K562 (cell line): ENCODE measurements at regions not wholly inside any gene's neighbourhood (a gene's known extent, or its start where the extent isn't known, plus 50 kb on each side); places are given as distances from the start of the nearest gene placed in this dataset.
A peak's percentile ranks its signal among the peaks of the same experiment; 100 is the strongest.

Source experiments
- COPS2 ChIP-seq: fragments of 450-650 bp; conservative IDR thresholded peaks from 2 replicates; pipeline ENCODE4 v1.6.1; 2016; ENCODE audit warnings: mild to moderate bottlenecking, moderate library complexity
- ETV1 ChIP-seq: fragments of 450-650 bp; conservative IDR thresholded peaks from 2 replicates; pipeline ENCODE4 v1.6.1; 2016; ENCODE audit warnings: missing genetic modification characterization, control low read depth, low read depth, missing compliant biosample characterization
- ETV6 ChIP-seq, 3 experiments: fragments of 150-350 bp in 1 of 3; sonication (generic) in 1 of 3; formaldehyde crosslinking in 1 of 3; IDR thresholded peaks; 2 replicates each; pipeline versions ENCODE4 v1.6.1 to v1.8.0; 2014 to 2022; ENCODE audit warnings: borderline replicate concordance in 2 of 3, low read depth in 2 of 3, antibody characterized with exemption in 1 of 3, low read length in 1 of 3, mild to moderate bottlenecking in 1 of 3, missing genetic modification reagents in 1 of 3
- GMEB1 ChIP-seq: fragments of 250-450 bp; sonication (Bioruptor Pico); IDR thresholded peaks from 2 replicates; pipeline ENCODE4 v1.4.0; 2020; ENCODE audit warnings: mild to moderate bottlenecking
- GTF2A2 ChIP-seq: IDR thresholded peaks from 2 replicates; pipeline ENCODE4 v1.6.1; 2016; ENCODE audit warnings: mild to moderate bottlenecking, missing genetic modification characterization, missing compliant biosample characterization
- KAT7 ChIP-seq: sonication (generic); formaldehyde crosslinking; IDR thresholded peaks from 2 replicates; pipeline ENCODE4 v1.8.0; 2022; ENCODE audit warnings: missing genetic modification reagents, mild to moderate bottlenecking, borderline replicate concordance
- MTA1 ChIP-seq: fragments of 450-650 bp; IDR thresholded peaks from 2 replicates; pipeline ENCODE4 v1.6.1; 2017; ENCODE audit warnings: borderline replicate concordance
- NCOR1 ChIP-seq: fragments of 450-650 bp; IDR thresholded peaks from 2 replicates; pipeline ENCODE4 v1.6.1; 2016; ENCODE audit warnings: mild to moderate bottlenecking, moderate library complexity
- NFXL1 ChIP-seq: fragments of 450-650 bp; formaldehyde crosslinking; IDR thresholded peaks from 2 replicates; pipeline ENCODE4 v1.4.0; 2021; ENCODE audit warnings: mild to moderate bottlenecking
- NR3C1 ChIP-seq: sonication (generic); formaldehyde crosslinking; IDR thresholded peaks from 2 replicates; pipeline ENCODE4 v1.8.1; 2022; ENCODE audit warnings: missing genetic modification reagents
- SETDB1 ChIP-seq: IDR thresholded peaks from one replicate; pipeline ENCODE4 v1.6.1; 2012; ENCODE audit warnings: low read length, control low read depth, inconsistent platforms
- TAF15 ChIP-seq: fragments of 200-400 bp; formaldehyde crosslinking; IDR thresholded peaks from 2 replicates; pipeline ENCODE4 v1.6.1; 2017; ENCODE audit warnings: mild to moderate bottlenecking, low read depth, low read length, moderate library complexity
- USF2 ChIP-seq: sonication (generic); formaldehyde crosslinking; IDR thresholded peaks from 2 replicates; pipeline ENCODE4 v1.5.0; 2020; ENCODE audit warnings: missing genetic modification reagents
- ZBTB11 ChIP-seq, 3 experiments: fragments of 200-800 bp in 1 of 3; fragments of 250-450 bp in 1 of 3; fragments of 450-650 bp in 1 of 3; sonication (Bioruptor Pico) in 1 of 3; sonication (Bioruptor generic) in 1 of 3; formaldehyde crosslinking in 1 of 3; IDR thresholded peaks; 2 replicates each; pipeline versions ENCODE4 v1.6.1 to v1.8.0; 2016 to 2022; ENCODE audit warnings: mild to moderate bottlenecking in 2 of 3, missing genetic modification characterization in 2 of 3, missing compliant biosample characterization in 1 of 3, moderate library complexity in 1 of 3
- ZBTB43 ChIP-seq: sonication (generic); formaldehyde crosslinking; IDR thresholded peaks from 2 replicates; pipeline ENCODE4 v1.8.0; 2023; ENCODE audit warnings: mild to moderate bottlenecking, missing genetic modification reagents
- ZNF282 ChIP-seq: sonication (generic); formaldehyde crosslinking; IDR thresholded peaks from 2 replicates; pipeline ENCODE4 v1.8.1; 2023; ENCODE audit warnings: missing genetic modification reagents
- ZNF347 ChIP-seq: fragments of 450-650 bp; formaldehyde crosslinking; IDR thresholded peaks from 2 replicates; pipeline ENCODE4 v1.4.0; 2020; ENCODE audit warnings: low read depth, mild to moderate bottlenecking, moderate library complexity
- ZNF561 ChIP-seq: fragments of 450-650 bp; formaldehyde crosslinking; conservative IDR thresholded peaks from 2 replicates; pipeline ENCODE4 v1.4.0; 2020; ENCODE audit warnings: mild to moderate bottlenecking, moderate library complexity

GRCh38 chr12:25692115-25693035, 139.3 kb upstream of the LMNTD1 start (continued):
- TF ChIP-seq TAF15, result no peak
- TF ChIP-seq NFXL1 (CRISPR knock-in tag), result no peak
- TF ChIP-seq ZBTB11 (CRISPR knock-in tag; IDR thresholded peaks at IDR 0.05), result 0 out of 6 replicates have a peak, but pooled peaks of 1 of the 3 experiments have one; percentile 39
- TF ChIP-seq GTF2A2 (tag), result no peak
- TF ChIP-seq ZNF347 (CRISPR knock-in tag), result no peak
- TF ChIP-seq ZBTB43 (CRISPR knock-in tag), result no peak
- TF ChIP-seq NR3C1, result no peak
- no peak for TF ChIP-seq COPS2
- no peak for TF ChIP-seq MTA1
- TF ChIP-seq ZNF282 (CRISPR knock-in tag), result no peak
- peak; percentile 71 for TF ChIP-seq USF2 (CRISPR knock-in tag)
- TF ChIP-seq SETDB1, result no peak
- TF ChIP-seq ZNF561 (CRISPR knock-in tag), result no peak
- TF ChIP-seq GMEB1 (CRISPR knock-in tag), result peak; percentile 8; the same call in 1 of the 2 replicates
- no peak for TF ChIP-seq KAT7
- TF ChIP-seq ETV6 (IDR thresholded peaks at IDR 0.05; ENCODE audit: borderline replicate concordance in 1 of 2, low read depth in 2 of 2, low read length in 1 of 2), result no peak
- no peak for TF ChIP-seq ETV6 (CRISPR knock-in tag; IDR thresholded peaks at IDR 0.05; ENCODE audit: borderline replicate concordance)
- TF ChIP-seq NCOR1, result peak; percentile 36; the same call in 1 of the 2 replicates
- peak; percentile 75 for TF ChIP-seq ETV1
